ENCODE measurements at regions not wholly inside any gene's neighbourhood (a gene's known extent, or its start where the extent isn't known, plus 50 kb on each side); places are given as distances from the start of the nearest gene placed in this dataset.
"Not testable (repeated sequence)": the region's sequence is repeated elsewhere in the genome, so short reads cannot be mapped to it uniquely, and the experiment has no call there.

GRCh38 chr22:25281675-25282345 lies 62.4 kb downstream of the CRYBB2 start:
- DNase-seq (ENCODE audit: low read depth in 2 of 2, low spot score in 1 of 2) = no peak

- DNase-seq (ENCODE audit: low read depth in 2 of 2, low spot score in 1 of 2) = no peak
Measured at GRCh38 chr22:25282346-25282670, 62.9 kb downstream of the CRYBB2 start.

GRCh38 chr22:25282671-25283561 lies 63.5 kb downstream of the CRYBB2 start:
- DNase-seq (ENCODE audit: low read depth in 2 of 2, low spot score in 1 of 2) = no peak

- DNase-seq (ENCODE audit: low read depth in 2 of 2, low spot score in 1 of 2) = not testable (repeated sequence)
Measured at GRCh38 chr22:25288481-25288880, 69.0 kb downstream of the CRYBB2 start.

GRCh38 chr22:25301912-25302311 lies 82.5 kb downstream of the CRYBB2 start:
- DNase-seq (ENCODE audit: low read depth in 2 of 2, low spot score in 1 of 2) = not testable (repeated sequence)

- not testable (repeated sequence) for DNase-seq (ENCODE audit: low read depth in 2 of 2, low spot score in 1 of 2)
Measured at GRCh38 chr22:25309586-25309985, 90.1 kb downstream of the CRYBB2 start.

GRCh38 chr22:25311924-25312323 lies 92.5 kb downstream of the CRYBB2 start:
- not testable (repeated sequence) for DNase-seq (ENCODE audit: low read depth in 2 of 2, low spot score in 1 of 2)

- DNase-seq (ENCODE audit: low read depth in 2 of 2, low spot score in 1 of 2) = no peak
Measured at GRCh38 chr22:25318081-25318823, 98.8 kb downstream of the CRYBB2 start.

GRCh38 chr22:25327018-25327755 lies 107.7 kb downstream of the CRYBB2 start:
- DNase-seq (ENCODE audit: low read depth in 2 of 2, low spot score in 1 of 2) = no peak

- no peak for DNase-seq (ENCODE audit: low read depth in 2 of 2, low spot score in 1 of 2)
Measured at GRCh38 chr22:25331050-25331449, 111.6 kb downstream of the CRYBB2 start.

GRCh38 chr22:25331911-25332310 lies 112.5 kb downstream of the CRYBB2 start:
- not testable (repeated sequence) for DNase-seq (ENCODE audit: low read depth in 2 of 2, low spot score in 1 of 2)

GRCh38 chr22:25332386-25332785 lies 112.9 kb downstream of the CRYBB2 start:
- DNase-seq (ENCODE audit: low read depth in 2 of 2, low spot score in 1 of 2) = no peak

GRCh38 chr22:25334162-25334490 lies 114.7 kb downstream of the CRYBB2 start:
- DNase-seq (ENCODE audit: low read depth in 2 of 2, low spot score in 1 of 2) = no peak

GRCh38 chr22:25334631-25335030 lies 115.2 kb downstream of the CRYBB2 start:
- DNase-seq (ENCODE audit: low read depth in 2 of 2, low spot score in 1 of 2) = not testable (repeated sequence)

GRCh38 chr22:25335276-25335675 lies 115.8 kb downstream of the CRYBB2 start:
- not testable (repeated sequence) for DNase-seq (ENCODE audit: low read depth in 2 of 2, low spot score in 1 of 2)

- DNase-seq (ENCODE audit: low read depth in 2 of 2, low spot score in 1 of 2) = not testable (repeated sequence)
Measured at GRCh38 chr22:25340536-25340935, 121.1 kb downstream of the CRYBB2 start.

- not testable (repeated sequence) for DNase-seq (ENCODE audit: low read depth in 2 of 2, low spot score in 1 of 2)
Measured at GRCh38 chr22:25344366-25344765, 124.9 kb downstream of the CRYBB2 start.

- no peak for DNase-seq (ENCODE audit: low read depth in 2 of 2, low spot score in 1 of 2)
Measured at GRCh38 chr22:25346859-25347751, 127.7 kb downstream of the CRYBB2 start.

- no peak for DNase-seq (ENCODE audit: low read depth in 2 of 2, low spot score in 1 of 2)
Measured at GRCh38 chr22:25347752-25348102, 128.3 kb downstream of the CRYBB2 start.

GRCh38 chr22:25348391-25348790 lies 129.0 kb downstream of the CRYBB2 start:
- DNase-seq (ENCODE audit: low read depth in 2 of 2, low spot score in 1 of 2) = no peak

All from stimulated activated CD8-positive, alpha-beta memory T cell treated with anti-CD3 and anti-CD28 coated beads, Interleukin-4, amount 100 ng/mL, for 4 hours (primary cell).